H54 (cell line): ENCODE measurements at regions not wholly inside any gene's neighbourhood (a gene's known extent, or its start where the extent isn't known, plus 50 kb on each side); places are given as distances from the start of the nearest gene placed in this dataset.

Experiments
- DNase-seq: peaks from one replicate; pipeline ENCODE4 v3.0.0; 2011; ENCODE audit warnings: low spot score, mixed read lengths; ENCODE audit not compliant: insufficient read length
- FAIRE-seq: peaks from 3 replicates; lab custom pipeline; 2011; peaks lifted over from hg19 to GRCh38; lab: Jason Lieb, UNC
- POLR2A ChIP-seq: IDR thresholded peaks from 2 replicates; pipeline ENCODE4 v1.6.1; 2011; ENCODE audit warnings: low read depth, mild to moderate bottlenecking, low read length

- FAIRE-seq (no peak), DNase-seq (no peak)
These were observed 267.3 kb downstream of the SNAPC1 start for GRCh38 chr14:62029569-62029924.

GRCh38 chr14:62030387-62030786 is 268.2 kb downstream of the SNAPC1 start:
- TF ChIP-seq POLR2A = no peak
- DNase-seq (no peak), FAIRE-seq (no peak)

More at GRCh38 chr14:62029569-62029924, 267.3 kb downstream of the SNAPC1 start:
- TF ChIP-seq POLR2A = no peak

GRCh38 chr14:62031504-62031903 is 269.3 kb downstream of the SNAPC1 start:
- no peak for TF ChIP-seq POLR2A
- DNase-seq (no peak), FAIRE-seq (no peak)

GRCh38 chr14:62053188-62053587 is 291.0 kb downstream of the SNAPC1 start:
- FAIRE-seq (no peak), DNase-seq (no peak)
- TF ChIP-seq POLR2A = no peak

GRCh38 chr14:62056789-62057188 is 294.6 kb downstream of the SNAPC1 start:
- FAIRE-seq (no peak), DNase-seq (no peak)
- no peak for TF ChIP-seq POLR2A

- no peak for TF ChIP-seq POLR2A
- FAIRE-seq (no peak), DNase-seq (no peak)
These were observed 300.4 kb downstream of the SNAPC1 start for GRCh38 chr14:62062645-62063044.

GRCh38 chr14:62064751-62065323 is 302.6 kb downstream of the SNAPC1 start:
- DNase-seq (no peak), FAIRE-seq (no peak)
- no peak for TF ChIP-seq POLR2A

GRCh38 chr14:62066304-62066703 is 304.1 kb downstream of the SNAPC1 start:
- no peak for FAIRE-seq
- no peak for TF ChIP-seq POLR2A

GRCh38 chr14:62071039-62071438 is 308.8 kb downstream of the SNAPC1 start:
- FAIRE-seq (no peak), DNase-seq (no peak)
- no peak for TF ChIP-seq POLR2A

More at GRCh38 chr14:62066304-62066703, 304.1 kb downstream of the SNAPC1 start:
- DNase-seq = no peak

GRCh38 chr14:62076368-62076767 is 314.1 kb downstream of the SNAPC1 start:
- TF ChIP-seq POLR2A = no peak

GRCh38 chr14:62076825-62077605 is 314.8 kb downstream of the SNAPC1 start:
- no peak for TF ChIP-seq POLR2A
- no peak for DNase-seq
- no peak for FAIRE-seq

More at GRCh38 chr14:62076368-62076767, 314.1 kb downstream of the SNAPC1 start:
- DNase-seq (no peak), FAIRE-seq (no peak)

- TF ChIP-seq POLR2A = no peak
- no peak for DNase-seq
- no peak for FAIRE-seq
These were observed 315.5 kb downstream of the SNAPC1 start for GRCh38 chr14:62077676-62078261.

GRCh38 chr14:62079038-62079437 is 316.8 kb downstream of the SNAPC1 start:
- no peak for FAIRE-seq
- TF ChIP-seq POLR2A = no peak
- no peak for DNase-seq

- FAIRE-seq = no peak
- no peak for TF ChIP-seq POLR2A
- DNase-seq = no peak
These were observed 318.9 kb downstream of the SNAPC1 start for GRCh38 chr14:62081012-62081612.
